GM21515 (cell line): ENCODE measurements at regions not wholly inside any gene's neighbourhood (a gene's known extent, or its start where the extent isn't known, plus 50 kb on each side); places are given as distances from the start of the nearest gene placed in this dataset.

Source experiments
- ATAC-seq: cut with Tn5 transposase; IDR thresholded peaks from one replicate; pipeline ENCODE4 v1.9.1; 2021; ENCODE audit not compliant: unreplicated experiment

- ATAC-seq: no peak
These were observed 278.4 kb upstream of the SPRED2 start for GRCh38 chr2:65710779-65711295.

- ATAC-seq: no peak
These were observed 278.0 kb upstream of the SPRED2 start for GRCh38 chr2:65710356-65710755.

- no peak for ATAC-seq
These were observed 275.7 kb upstream of the SPRED2 start for GRCh38 chr2:65708086-65708485.

- ATAC-seq: no peak
These were observed 274.0 kb upstream of the SPRED2 start for GRCh38 chr2:65706411-65706810.

- ATAC-seq: no peak
These were observed 268.8 kb upstream of the SPRED2 start for GRCh38 chr2:65701191-65701590.

- no peak for ATAC-seq
These were observed 268.3 kb upstream of the SPRED2 start for GRCh38 chr2:65700720-65701119.

GRCh38 chr2:65700004-65700651 lies 267.7 kb upstream of the SPRED2 start:
- no peak for ATAC-seq

- no peak for ATAC-seq
These were observed 259.4 kb upstream of the SPRED2 start for GRCh38 chr2:65691816-65692215.

- no peak for ATAC-seq
These were observed 255.9 kb upstream of the SPRED2 start for GRCh38 chr2:65688141-65688886.

- ATAC-seq: no peak
These were observed 255.2 kb upstream of the SPRED2 start for GRCh38 chr2:65687614-65688013.

- no peak for ATAC-seq
These were observed 254.6 kb upstream of the SPRED2 start for GRCh38 chr2:65686928-65687521.

- no peak for ATAC-seq
These were observed 249.1 kb upstream of the SPRED2 start for GRCh38 chr2:65681503-65681902.

- ATAC-seq: no peak
These were observed 246.5 kb upstream of the SPRED2 start for GRCh38 chr2:65678779-65679391.

GRCh38 chr2:65675350-65675749 lies 243.0 kb upstream of the SPRED2 start:
- no peak for ATAC-seq

- ATAC-seq: no peak
These were observed 239.4 kb upstream of the SPRED2 start for GRCh38 chr2:65671670-65672242.

- no peak for ATAC-seq
These were observed 237.2 kb upstream of the SPRED2 start for GRCh38 chr2:65669574-65669973.

- no peak for ATAC-seq
These were observed 236.3 kb upstream of the SPRED2 start for GRCh38 chr2:65668744-65669143.

- ATAC-seq: peak; percentile 99
These were observed 233.8 kb upstream of the SPRED2 start for GRCh38 chr2:65666156-65666725.

- no peak for ATAC-seq
These were observed 232.5 kb upstream of the SPRED2 start for GRCh38 chr2:65664931-65665330.

- no peak for ATAC-seq
These were observed 231.5 kb upstream of the SPRED2 start for GRCh38 chr2:65663831-65664407.
